ENCODE measurements at regions not wholly inside any gene's neighbourhood (a gene's known extent, or its start where the extent isn't known, plus 50 kb on each side); places are given as distances from the start of the nearest gene placed in this dataset.

- DNase-seq, result no peak
Observed at GRCh38 chr18:51603111-51603510, 405.6 kb upstream of the MEX3C start.

- DNase-seq, result no peak
Observed at GRCh38 chr18:51603551-51603950, 406.1 kb upstream of the MEX3C start.

- no peak for DNase-seq
Observed at GRCh38 chr18:51610481-51610880, 413.0 kb upstream of the MEX3C start.

GRCh38 chr18:51611326-51611725 lies 413.8 kb upstream of the MEX3C start:
- DNase-seq, result no peak

- no peak for DNase-seq
Observed at GRCh38 chr18:51614033-51614432, 416.6 kb upstream of the MEX3C start.

GRCh38 chr18:51614967-51615571 lies 417.6 kb upstream of the MEX3C start:
- no peak for DNase-seq

GRCh38 chr18:51617167-51617566 lies 419.7 kb upstream of the MEX3C start:
- DNase-seq, result no peak

- no peak for DNase-seq
Observed at GRCh38 chr18:51617572-51618260, 420.2 kb upstream of the MEX3C start.

- DNase-seq, result no peak
Observed at GRCh38 chr18:51619283-51619682, 421.8 kb upstream of the MEX3C start.

- DNase-seq, result no peak
Observed at GRCh38 chr18:51621113-51621863, 423.8 kb upstream of the MEX3C start.

- DNase-seq, result no peak
Observed at GRCh38 chr18:51621864-51622160, 424.3 kb upstream of the MEX3C start.

GRCh38 chr18:51622702-51623101 lies 425.2 kb upstream of the MEX3C start:
- DNase-seq, result no peak

- DNase-seq, result no peak
Observed at GRCh38 chr18:51623653-51624052, 426.2 kb upstream of the MEX3C start.

GRCh38 chr18:51630706-51631105 lies 433.2 kb upstream of the MEX3C start:
- no peak for DNase-seq

GRCh38 chr18:51637881-51638280 lies 440.4 kb upstream of the MEX3C start:
- no peak for DNase-seq

- DNase-seq, result no peak
Observed at GRCh38 chr18:51639541-51639940, 442.1 kb upstream of the MEX3C start.

- DNase-seq, result no peak
Observed at GRCh38 chr18:51643483-51643882, 446.0 kb upstream of the MEX3C start.

- no peak for DNase-seq
Observed at GRCh38 chr18:51645607-51646006, 448.1 kb upstream of the MEX3C start.

GRCh38 chr18:51647346-51647745 lies 449.9 kb upstream of the MEX3C start:
- no peak for DNase-seq

- DNase-seq, result no peak
Observed at GRCh38 chr18:51647942-51648341, 450.5 kb upstream of the MEX3C start.

GRCh38 chr18:51649796-51650195 lies 452.3 kb upstream of the MEX3C start:
- DNase-seq, result no peak

GRCh38 chr18:51651761-51652160 lies 454.3 kb upstream of the MEX3C start:
- DNase-seq, result no peak

GRCh38 chr18:51653507-51654213 lies 456.2 kb upstream of the MEX3C start:
- no peak for DNase-seq

All from activated gamma-delta T cell (primary cell).